ENCODE measurements at regions not wholly inside any gene's neighbourhood (a gene's known extent, or its start where the extent isn't known, plus 50 kb on each side); places are given as distances from the start of the nearest gene placed in this dataset.

- no peak for DNase-seq
Observed at GRCh38 chr11:95690100-95690499, 99.5 kb downstream of the FAM76B start.

- DNase-seq: no peak
Observed at GRCh38 chr11:95688501-95689222, 100.9 kb downstream of the FAM76B start.

- no peak for DNase-seq
Observed at GRCh38 chr11:95688015-95688414, 101.6 kb downstream of the FAM76B start.

DNA sequence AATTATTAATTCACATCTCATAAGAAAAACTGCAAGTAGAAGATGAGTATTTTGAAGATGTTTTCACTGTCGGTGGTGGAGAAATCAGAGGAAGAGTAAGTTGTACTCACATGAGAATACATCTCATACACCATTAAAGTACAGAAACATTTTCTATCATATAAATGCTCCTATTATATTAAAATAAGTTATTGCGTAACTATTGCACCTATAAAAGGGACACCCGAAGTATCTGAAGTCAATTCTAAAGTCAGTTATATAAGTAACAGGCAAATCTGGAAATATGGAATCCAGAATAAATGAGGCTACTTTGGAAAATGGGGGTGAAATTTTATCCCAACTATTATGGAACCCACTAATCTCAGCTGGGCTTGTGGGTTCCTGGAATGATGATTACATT is 103.3 kb downstream of the FAM76B start:
- no peak for DNase-seq

GRCh38 chr11:95684701-95685100 is 104.9 kb downstream of the FAM76B start:
- DNase-seq: no peak

GRCh38 chr11:95684170-95684569 is 105.4 kb downstream of the FAM76B start:
- no peak for DNase-seq

GRCh38 chr11:95682552-95682951 is 107.0 kb downstream of the FAM76B start:
- no peak for DNase-seq

- no peak for DNase-seq
Observed at GRCh38 chr11:95680169-95680929, 109.2 kb downstream of the FAM76B start.

DNA sequence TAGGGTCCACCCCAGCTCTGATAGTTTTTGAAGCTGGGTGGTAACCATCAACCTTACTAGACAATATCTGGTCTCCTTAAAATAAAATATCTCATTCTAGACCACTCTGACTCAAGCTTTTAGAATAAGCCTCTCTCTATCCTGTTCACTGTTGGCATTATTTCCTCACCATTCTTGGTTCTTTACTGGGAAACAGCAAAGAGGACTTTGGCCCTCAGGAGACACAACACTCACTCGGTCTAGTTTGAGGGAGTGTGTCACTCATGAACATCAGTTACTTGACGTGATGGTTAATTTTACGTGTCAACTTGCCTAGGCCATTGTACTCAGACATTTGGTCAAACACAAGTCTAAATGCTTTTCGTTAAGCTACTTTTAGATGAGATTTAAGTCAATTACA is 110.6 kb downstream of the FAM76B start:
- no peak for DNase-seq

- DNase-seq: no peak
Observed at GRCh38 chr11:95676308-95676707, 113.3 kb downstream of the FAM76B start.

- DNase-seq: no peak
Observed at GRCh38 chr11:95675585-95675984, 114.0 kb downstream of the FAM76B start.

- no peak for DNase-seq
Observed at GRCh38 chr11:95674657-95675358, 114.8 kb downstream of the FAM76B start.

DNA sequence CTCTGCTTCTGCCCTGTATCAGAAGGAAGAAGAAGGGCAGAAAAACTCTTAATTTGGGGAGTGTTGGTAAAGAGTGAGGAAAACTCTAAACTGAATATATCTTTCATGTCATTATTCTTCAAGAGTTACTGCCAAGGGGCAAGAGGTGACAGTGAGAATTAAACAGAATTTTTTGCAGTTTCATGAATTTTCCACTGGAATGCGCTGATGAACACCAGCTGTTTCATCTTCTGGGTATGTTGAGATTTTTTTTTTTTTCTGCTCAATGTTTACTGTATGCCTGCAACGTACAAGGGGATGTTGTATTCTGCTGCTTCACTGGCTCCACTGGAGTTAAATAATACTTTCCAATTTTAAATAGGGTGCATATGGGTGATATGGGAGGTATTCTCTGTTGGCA is 117.8 kb downstream of the FAM76B start:
- no peak for DNase-seq

DNA sequence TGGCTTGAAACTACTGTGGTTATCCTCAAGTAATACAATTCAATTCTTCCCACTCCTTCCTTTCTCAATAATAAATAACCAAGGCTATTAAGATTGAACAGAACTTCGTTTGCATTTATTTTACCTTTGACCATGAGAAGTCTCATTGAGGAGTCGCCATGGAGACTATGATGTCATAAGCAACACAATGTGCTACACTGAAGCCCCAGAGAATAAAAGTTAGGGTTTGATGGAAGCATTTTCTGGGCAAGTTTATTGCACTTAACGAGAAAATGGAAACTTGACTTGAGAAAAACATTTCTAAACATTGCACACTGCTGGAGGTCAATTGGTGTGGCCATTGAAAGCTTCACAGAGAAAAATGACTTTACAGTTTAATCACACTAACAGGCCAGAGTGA is 121.5 kb downstream of the FAM76B start:
- no peak for DNase-seq

- DNase-seq: no peak
Observed at GRCh38 chr11:95661162-95661561, 128.4 kb downstream of the FAM76B start.

DNA sequence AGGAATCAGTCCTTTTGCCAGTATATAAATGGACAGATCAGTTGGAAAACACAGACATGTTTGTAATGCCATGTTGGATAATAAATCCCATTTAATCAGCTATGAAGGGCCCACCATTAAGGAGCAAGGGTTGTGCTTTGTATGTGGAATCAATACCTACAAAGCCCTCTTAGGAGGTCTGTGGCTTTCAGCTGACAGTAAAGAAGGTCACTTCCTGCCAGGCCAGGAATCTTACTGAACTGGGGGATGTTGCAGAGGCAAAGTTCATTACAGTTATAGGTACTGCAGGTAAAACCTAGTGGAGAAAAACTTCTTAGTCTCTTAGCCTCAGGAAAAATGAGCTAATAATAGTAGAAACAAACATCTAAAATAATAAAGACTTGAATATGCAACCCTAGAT is 129.5 kb downstream of the FAM76B start:
- DNase-seq: no peak

DNA sequence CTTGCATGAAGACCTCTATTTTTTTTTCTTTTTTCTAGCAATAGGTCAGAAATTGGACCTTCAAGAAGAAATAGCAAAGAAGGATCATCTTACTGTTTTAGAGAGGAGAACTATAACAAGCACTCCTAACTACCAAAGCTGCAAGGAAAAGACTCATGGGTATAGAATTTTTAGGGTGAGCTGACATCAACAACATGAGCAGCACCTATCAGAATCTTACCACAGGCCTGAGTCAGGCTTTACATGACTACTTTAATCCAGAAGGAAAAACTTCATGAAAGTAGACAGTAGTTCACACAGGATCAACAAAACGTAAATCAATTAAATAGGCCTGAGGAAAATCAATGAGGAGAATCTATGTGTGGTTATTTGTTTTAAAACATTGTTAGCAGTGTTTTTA is 130.5 kb downstream of the FAM76B start:
- DNase-seq: no peak

DNA sequence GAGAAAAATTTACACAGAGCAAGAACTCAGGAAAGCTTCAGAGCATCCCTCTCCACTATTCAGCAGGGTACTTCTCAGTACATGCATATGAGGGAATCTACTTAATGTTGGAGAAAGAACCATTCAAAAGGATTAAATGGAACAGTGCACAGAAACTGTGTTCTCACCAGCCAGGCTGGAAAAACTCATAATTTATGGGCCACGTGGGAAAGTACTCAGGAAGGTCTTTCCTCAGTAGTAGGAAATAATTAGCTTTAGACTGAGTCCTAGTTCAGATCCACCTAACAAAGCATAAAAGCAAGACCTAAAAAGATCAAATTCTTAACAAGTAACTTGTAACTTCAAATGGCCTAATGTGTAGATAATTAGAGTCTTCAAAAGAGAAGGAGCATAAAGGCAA is 134.0 kb downstream of the FAM76B start:
- DNase-seq: no peak

- DNase-seq: no peak
Observed at GRCh38 chr11:95653680-95654079, 135.9 kb downstream of the FAM76B start.

DNA sequence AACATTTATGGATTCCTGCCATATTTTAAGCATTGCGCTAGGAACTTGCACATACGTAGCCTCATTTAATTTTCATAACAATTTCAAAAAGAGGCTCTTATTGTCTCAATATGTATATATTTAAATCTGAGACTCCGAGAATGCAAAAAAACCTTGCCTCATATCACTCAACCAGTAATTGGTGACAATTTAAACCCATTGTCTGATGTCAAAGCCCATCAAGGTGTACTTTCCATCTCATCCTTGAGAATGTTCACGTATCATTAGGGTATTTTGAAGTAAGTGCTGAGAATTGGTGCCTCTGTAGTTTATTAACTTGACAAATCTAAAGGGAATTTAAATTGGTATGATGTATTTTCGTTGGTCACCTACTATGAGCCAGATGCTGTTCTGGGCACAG is 136.5 kb downstream of the FAM76B start:
- no peak for DNase-seq

GRCh38 chr11:95652002-95652472 is 137.5 kb downstream of the FAM76B start:
- DNase-seq: peak; percentile 37

- DNase-seq: no peak
Observed at GRCh38 chr11:95650276-95650675, 139.3 kb downstream of the FAM76B start.

DNA sequence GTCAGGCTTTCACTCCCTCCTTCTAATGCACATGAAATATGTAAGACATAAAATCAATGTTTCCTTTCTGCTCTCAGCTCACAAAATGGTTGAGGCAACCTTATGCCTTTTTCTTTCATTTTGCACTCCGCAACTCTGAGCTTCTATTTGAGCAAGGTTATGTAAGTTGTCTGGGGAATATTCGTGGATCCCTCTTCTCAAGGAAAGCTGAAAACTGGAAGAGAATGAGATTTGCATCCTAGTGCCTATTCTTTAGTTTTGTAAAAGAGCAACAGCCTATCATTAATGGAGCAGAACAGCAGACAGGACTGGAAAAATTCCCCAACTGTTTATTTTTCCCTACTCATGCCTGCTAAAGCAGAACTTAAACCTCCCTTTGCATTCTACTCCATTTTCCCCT is 141.7 kb downstream of the FAM76B start:
- no peak for DNase-seq

DNA sequence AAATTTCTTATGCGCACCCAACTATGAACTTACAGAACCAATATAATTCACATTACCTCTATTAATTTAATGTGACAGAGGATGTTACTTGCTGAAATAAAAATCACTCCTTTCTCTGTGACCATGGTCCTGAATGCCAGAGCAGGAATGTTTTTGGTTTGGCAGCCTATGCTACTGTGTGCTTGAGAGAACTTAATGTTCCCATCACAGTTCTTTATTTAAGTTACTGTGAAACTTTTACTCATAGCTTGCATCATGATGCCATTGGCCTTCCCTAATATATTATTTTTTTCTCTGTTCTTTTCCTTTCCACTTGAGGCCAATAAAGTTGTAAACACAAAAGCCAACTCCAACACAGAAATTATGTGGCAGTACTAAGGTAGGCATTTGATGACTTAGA is 142.2 kb downstream of the FAM76B start:
- no peak for DNase-seq

Measured in DMS153 (cell line).